ENCODE measurements at regions not wholly inside any gene's neighbourhood (a gene's known extent, or its start where the extent isn't known, plus 50 kb on each side); places are given as distances from the start of the nearest gene placed in this dataset.

- H3K27ac ChIP-seq (ENCODE audit: low read depth in 2 of 2, low read length in 1 of 2): no peak overlapping the region
- no peaks in the 10 kb centered on the region for H3K79me2 ChIP-seq (ENCODE audit: insufficient read depth)
- no peaks in the 10 kb centered on the region for H3K9me3 ChIP-seq
- TF ChIP-seq FOSL2 (IDR thresholded peaks at IDR 0.05; ENCODE audit: borderline replicate concordance, low read depth): no peak
- no peak for TF ChIP-seq TEAD4 (IDR thresholded peaks at IDR 0.05; ENCODE audit: borderline replicate concordance, insufficient read depth)
- TF ChIP-seq NFIC (IDR thresholded peaks at IDR 0.05; ENCODE audit: borderline replicate concordance): no peak
- TF ChIP-seq SMC3 (IDR thresholded peaks at IDR 0.05; ENCODE audit: low read depth, low read length): no peak
- no peak for TF ChIP-seq FOXM1 (IDR thresholded peaks at IDR 0.05; ENCODE audit: low read depth)
- TF ChIP-seq SIN3A (IDR thresholded peaks at IDR 0.05; ENCODE audit: borderline replicate concordance, low read depth, low read length): no peak
- no peak for TF ChIP-seq JUND (IDR thresholded peaks at IDR 0.05)
- TF ChIP-seq, protein P1, sequence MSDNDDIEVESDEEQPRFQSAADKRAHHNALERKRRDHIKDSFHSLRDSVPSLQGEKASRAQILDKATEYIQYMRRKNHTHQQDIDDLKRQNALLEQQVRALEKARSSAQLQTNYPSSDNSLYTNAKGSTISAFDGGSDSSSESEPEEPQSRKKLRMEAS (IDR thresholded peaks at IDR 0.05; ENCODE audit: low read depth): no peak
- TF ChIP-seq RXRA (IDR thresholded peaks at IDR 0.05; ENCODE audit: borderline replicate concordance, low read depth): no peak
- no peak for TF ChIP-seq ELF1 (IDR thresholded peaks at IDR 0.05)
- TF ChIP-seq MXI1 (IDR thresholded peaks at IDR 0.05; ENCODE audit: low read depth, low read length): no peak
- no peak for TF ChIP-seq EP300 (IDR thresholded peaks at IDR 0.05; ENCODE audit: borderline replicate concordance in 1 of 2, low read depth in 1 of 2, low read length in 1 of 2)
- H3K4me2 ChIP-seq: no peak overlapping the region
- H3K27me3 ChIP-seq (ENCODE audit: insufficient read depth): no peaks in the 10 kb centered on the region
- no peaks in the 10 kb centered on the region for H3K4me1 ChIP-seq (ENCODE audit: control insufficient read depth in 1 of 2, insufficient read depth in 2 of 2, low read depth in 1 of 2, low read length in 1 of 2)
- no peaks in the 10 kb centered on the region for H3K9me2 ChIP-seq
- POLR2A ChIA-PET: no interaction called here
- H3F3A ChIP-seq (replicated peaks; ENCODE audit: insufficient read depth): no peaks in the 10 kb centered on the region
- no peaks in the 10 kb centered on the region for H3K36me3 ChIP-seq (replicated peaks in 1 of 2; ENCODE audit: control insufficient read depth in 1 of 2, insufficient read depth in 2 of 2, low read length in 1 of 2)
- H4K20me1 ChIP-seq (ENCODE audit: insufficient read depth): no peaks in the 10 kb centered on the region
- H3K4me3 ChIP-seq (ENCODE audit: low read depth in 2 of 2, low read length in 1 of 2): no peak overlapping the region
- CTCF ChIA-PET: no interaction called here
- 44% methylated on average over 1 of the region's 1 CpG for WGBS (ENCODE audit: low lambda C conversion rate)
- DNase-seq: no peak
- H3K9ac ChIP-seq: no peak overlapping the region
- H2AFZ ChIP-seq (ENCODE audit: low read depth): no peak overlapping the region
These were observed 167.3 kb upstream of the THBS1 start for GRCh38 chr15:39413558-39413957.

GRCh38 chr15:39414201-39414600 is 166.7 kb upstream of the THBS1 start:
- H3K9me3 ChIP-seq: no peaks in the 10 kb centered on the region
- H2AFZ ChIP-seq (ENCODE audit: low read depth): no peak overlapping the region
- H3K79me2 ChIP-seq (ENCODE audit: insufficient read depth): no peaks in the 10 kb centered on the region
- H3K4me3 ChIP-seq (ENCODE audit: low read depth in 2 of 2, low read length in 1 of 2): no peak overlapping the region
- TF ChIP-seq JUND (IDR thresholded peaks at IDR 0.05) (no peak), FOSL2 (IDR thresholded peaks at IDR 0.05; ENCODE audit: borderline replicate concordance, low read depth) (no peak), ELF1 (IDR thresholded peaks at IDR 0.05) (no peak), EP300 (IDR thresholded peaks at IDR 0.05; ENCODE audit: borderline replicate concordance in 1 of 2, low read depth in 1 of 2, low read length in 1 of 2) (no peak), RAD21 (IDR thresholded peaks at IDR 0.05; ENCODE audit: low read length) (no peak), SIN3A (IDR thresholded peaks at IDR 0.05; ENCODE audit: borderline replicate concordance, low read depth, low read length) (no peak), RCOR1 (IDR thresholded peaks at IDR 0.05; ENCODE audit: low read length) (no peak), FOXJ3 (CRISPR knock-in tag; IDR thresholded peaks at IDR 0.05) (no peak), FOXM1 (IDR thresholded peaks at IDR 0.05; ENCODE audit: low read depth) (no peak), NFIC (IDR thresholded peaks at IDR 0.05; ENCODE audit: borderline replicate concordance) (no peak), MXI1 (IDR thresholded peaks at IDR 0.05; ENCODE audit: low read depth, low read length) (no peak), REST (IDR thresholded peaks at IDR 0.05; ENCODE audit: low read depth, low read length) (no peak), RFX5 (IDR thresholded peaks at IDR 0.05; ENCODE audit: low read length) (no peak), TAF1 (IDR thresholded peaks at IDR 0.05; ENCODE audit: borderline replicate concordance, low read depth, low read length) (no peak)
- TF ChIP-seq, protein P2, sequence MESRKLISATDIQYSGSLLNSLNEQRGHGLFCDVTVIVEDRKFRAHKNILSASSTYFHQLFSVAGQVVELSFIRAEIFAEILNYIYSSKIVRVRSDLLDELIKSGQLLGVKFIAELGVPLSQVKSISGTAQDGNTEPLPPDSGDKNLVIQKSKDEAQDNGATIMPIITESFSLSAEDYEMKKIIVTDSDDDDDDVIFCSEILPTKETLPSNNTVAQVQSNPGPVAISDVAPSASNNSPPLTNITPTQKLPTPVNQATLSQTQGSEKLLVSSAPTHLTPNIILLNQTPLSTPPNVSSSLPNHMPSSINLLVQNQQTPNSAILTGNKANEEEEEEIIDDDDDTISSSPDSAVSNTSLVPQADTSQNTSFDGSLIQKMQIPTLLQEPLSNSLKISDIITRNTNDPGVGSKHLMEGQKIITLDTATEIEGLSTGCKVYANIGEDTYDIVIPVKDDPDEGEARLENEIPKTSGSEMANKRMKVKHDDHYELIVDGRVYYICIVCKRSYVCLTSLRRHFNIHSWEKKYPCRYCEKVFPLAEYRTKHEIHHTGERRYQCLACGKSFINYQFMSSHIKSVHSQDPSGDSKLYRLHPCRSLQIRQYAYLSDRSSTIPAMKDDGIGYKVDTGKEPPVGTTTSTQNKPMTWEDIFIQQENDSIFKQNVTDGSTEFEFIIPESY (IDR thresholded peaks at IDR 0.05; ENCODE audit: borderline replicate concordance, low read depth): no peak
- TF ChIP-seq, protein P3, sequence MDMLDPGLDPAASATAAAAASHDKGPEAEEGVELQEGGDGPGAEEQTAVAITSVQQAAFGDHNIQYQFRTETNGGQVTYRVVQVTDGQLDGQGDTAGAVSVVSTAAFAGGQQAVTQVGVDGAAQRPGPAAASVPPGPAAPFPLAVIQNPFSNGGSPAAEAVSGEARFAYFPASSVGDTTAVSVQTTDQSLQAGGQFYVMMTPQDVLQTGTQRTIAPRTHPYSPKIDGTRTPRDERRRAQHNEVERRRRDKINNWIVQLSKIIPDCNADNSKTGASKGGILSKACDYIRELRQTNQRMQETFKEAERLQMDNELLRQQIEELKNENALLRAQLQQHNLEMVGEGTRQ (IDR thresholded peaks at IDR 0.05; ENCODE audit: borderline replicate concordance, low read depth, low read length): no peak
- H3K4me2 ChIP-seq: no peak overlapping the region
- ChIA-PET POLR2A (no interaction called here), CTCF (no interaction called here)
- H3K9me2 ChIP-seq: no peaks in the 10 kb centered on the region
- WGBS (ENCODE audit: low lambda C conversion rate): 82% methylated on average over 4 of the region's 4 CpGs
- no peaks in the 10 kb centered on the region for H3K27me3 ChIP-seq (ENCODE audit: insufficient read depth)
- no peaks in the 10 kb centered on the region for H3K4me1 ChIP-seq (ENCODE audit: control insufficient read depth in 1 of 2, insufficient read depth in 2 of 2, low read depth in 1 of 2, low read length in 1 of 2)
- DNase-seq: no peak
- no peaks in the 10 kb centered on the region for H3K36me3 ChIP-seq (replicated peaks in 1 of 2; ENCODE audit: control insufficient read depth in 1 of 2, insufficient read depth in 2 of 2, low read length in 1 of 2)
- no peak overlapping the region for H3K9ac ChIP-seq
- H3F3A ChIP-seq (replicated peaks; ENCODE audit: insufficient read depth): no peaks in the 10 kb centered on the region
- H3K27ac ChIP-seq (ENCODE audit: low read depth in 2 of 2, low read length in 1 of 2): no peak overlapping the region
- no peaks in the 10 kb centered on the region for H4K20me1 ChIP-seq (ENCODE audit: insufficient read depth)

Measured in SK-N-SH (cell line).